ENCODE measurements at regions not wholly inside any gene's neighbourhood (a gene's known extent, or its start where the extent isn't known, plus 50 kb on each side); places are given as distances from the start of the nearest gene placed in this dataset.

DNA sequence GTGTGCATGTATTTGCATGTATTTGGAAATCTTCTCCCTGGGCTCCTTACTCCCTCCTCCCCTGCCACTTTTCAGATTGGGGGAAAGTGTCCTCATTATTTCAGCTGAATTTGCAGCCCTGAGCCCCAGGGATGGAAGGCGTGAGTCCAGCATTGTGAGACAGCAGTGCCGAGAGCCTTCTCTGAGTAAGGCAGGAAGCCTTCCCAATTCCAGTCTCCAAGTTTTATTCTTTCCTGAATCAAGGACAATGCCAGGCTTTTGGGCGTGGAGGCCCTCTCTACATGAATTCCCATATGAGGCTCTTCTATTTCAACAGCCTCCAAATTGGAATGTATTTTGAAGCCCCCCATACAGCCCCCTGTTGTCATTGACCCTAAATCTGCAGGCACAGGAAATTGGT lies 163.5 kb downstream of the ACKR3 start:
- TF ChIP-seq, protein P1, sequence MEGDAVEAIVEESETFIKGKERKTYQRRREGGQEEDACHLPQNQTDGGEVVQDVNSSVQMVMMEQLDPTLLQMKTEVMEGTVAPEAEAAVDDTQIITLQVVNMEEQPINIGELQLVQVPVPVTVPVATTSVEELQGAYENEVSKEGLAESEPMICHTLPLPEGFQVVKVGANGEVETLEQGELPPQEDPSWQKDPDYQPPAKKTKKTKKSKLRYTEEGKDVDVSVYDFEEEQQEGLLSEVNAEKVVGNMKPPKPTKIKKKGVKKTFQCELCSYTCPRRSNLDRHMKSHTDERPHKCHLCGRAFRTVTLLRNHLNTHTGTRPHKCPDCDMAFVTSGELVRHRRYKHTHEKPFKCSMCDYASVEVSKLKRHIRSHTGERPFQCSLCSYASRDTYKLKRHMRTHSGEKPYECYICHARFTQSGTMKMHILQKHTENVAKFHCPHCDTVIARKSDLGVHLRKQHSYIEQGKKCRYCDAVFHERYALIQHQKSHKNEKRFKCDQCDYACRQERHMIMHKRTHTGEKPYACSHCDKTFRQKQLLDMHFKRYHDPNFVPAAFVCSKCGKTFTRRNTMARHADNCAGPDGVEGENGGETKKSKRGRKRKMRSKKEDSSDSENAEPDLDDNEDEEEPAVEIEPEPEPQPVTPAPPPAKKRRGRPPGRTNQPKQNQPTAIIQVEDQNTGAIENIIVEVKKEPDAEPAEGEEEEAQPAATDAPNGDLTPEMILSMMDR (IDR thresholded peaks at IDR 0.05) = no peak
- no peak for TF ChIP-seq EP300 (IDR thresholded peaks at IDR 0.05; ENCODE audit: low read depth)
- TF ChIP-seq POLR2AphosphoS5 (IDR thresholded peaks at IDR 0.05) = no peak
- no peak for TF ChIP-seq POLR2A (IDR thresholded peaks at IDR 0.05)
